ENCODE measurements at regions not wholly inside any gene's neighbourhood (a gene's known extent, or its start where the extent isn't known, plus 50 kb on each side); places are given as distances from the start of the nearest gene placed in this dataset.

DNA sequence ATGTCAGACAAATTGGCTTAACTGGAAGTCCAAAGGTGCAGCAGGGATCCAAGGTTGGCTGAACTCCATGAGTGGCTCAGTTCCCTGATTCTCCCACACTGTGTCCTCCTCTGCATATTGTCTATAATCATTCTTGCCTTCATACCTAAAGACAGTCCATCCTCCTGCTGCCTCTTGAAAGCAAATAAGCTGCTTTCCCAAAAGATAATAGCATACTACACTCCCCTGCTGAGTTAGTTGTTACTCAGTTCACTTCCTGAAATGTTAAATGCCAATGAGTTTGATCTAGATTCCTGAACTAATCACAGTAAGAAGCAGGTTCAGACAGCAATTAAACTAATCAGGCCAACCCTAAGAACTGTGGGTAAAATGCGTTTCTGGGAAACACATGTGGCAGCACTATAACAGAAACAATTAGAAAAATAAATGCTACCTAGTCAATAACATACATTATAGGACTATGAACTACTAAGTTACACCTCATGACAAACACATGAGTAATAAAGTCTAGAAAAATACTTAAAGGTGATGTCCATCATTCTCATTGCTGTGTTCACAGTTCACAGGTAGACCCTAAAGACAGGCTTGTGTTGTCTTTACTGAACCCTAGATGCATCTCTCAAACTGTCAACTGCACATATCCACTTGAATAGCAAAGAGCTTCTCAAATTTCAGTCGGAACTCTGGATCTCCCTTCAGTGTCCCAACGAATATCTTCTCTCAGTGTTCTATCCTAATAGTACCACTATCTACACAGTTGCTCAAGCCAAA lies 50.8 kb upstream of the BOLA1 start:
- H3K4me3 ChIP-seq (ENCODE audit: low read depth in 1 of 2, low read length in 2 of 2): no peak overlapping the region
- peaks cover 0 to 2% of the 10 kb centered on the region in 2 donors for H3K4me1 ChIP-seq (ENCODE audit: control insufficient read depth in 2 of 2, insufficient read depth in 2 of 2, low read length in 1 of 2)
- H3K36me3 ChIP-seq (ENCODE audit: control insufficient read depth in 2 of 2, insufficient read depth in 2 of 2, low read length in 1 of 2): no peaks in the 10 kb centered on the region
- H3K27ac ChIP-seq (ENCODE audit: low read depth in 2 of 2, low read length in 1 of 2): peak overlapping the region; percentile 41 to 60
- H3K27me3 ChIP-seq (ENCODE audit: control insufficient read depth in 1 of 2, insufficient read depth in 2 of 2, low read length in 2 of 2): no peaks in the 10 kb centered on the region
- no peaks in the 10 kb centered on the region for H3K9me3 ChIP-seq (ENCODE audit: control insufficient read depth in 2 of 2, insufficient read depth in 1 of 2, low read depth in 1 of 2, low read length in 1 of 2)
- WGBS, 2 donors: 25 to 27% methylated on average over 3 of the region's 3 CpGs

GRCh38 chr1:149849111-149849946 lies 50.0 kb upstream of the BOLA1 start:
- no peaks in the 10 kb centered on the region for H3K9me3 ChIP-seq (ENCODE audit: control insufficient read depth in 2 of 2, insufficient read depth in 1 of 2, low read depth in 1 of 2, low read length in 1 of 2)
- H3K4me3 ChIP-seq (ENCODE audit: low read depth in 1 of 2, low read length in 2 of 2): peak overlapping the region in 1 of 2 donors; percentile 64
- no peaks in the 10 kb centered on the region for H3K27me3 ChIP-seq (ENCODE audit: control insufficient read depth in 1 of 2, insufficient read depth in 2 of 2, low read length in 2 of 2)
- WGBS, 2 donors: 23 to 31% methylated on average over 10 of the region's 10 CpGs
- peak overlapping the region in 1 of 2 donors; percentile 45 for H3K27ac ChIP-seq (ENCODE audit: low read depth in 2 of 2, low read length in 1 of 2)
- peaks cover 0 to 2% of the 10 kb centered on the region in 2 donors for H3K4me1 ChIP-seq (ENCODE audit: control insufficient read depth in 2 of 2, insufficient read depth in 2 of 2, low read length in 1 of 2)
- H3K36me3 ChIP-seq (ENCODE audit: control insufficient read depth in 2 of 2, insufficient read depth in 2 of 2, low read length in 1 of 2): no peaks in the 10 kb centered on the region
